Small intestine (tissue), 7 donors: ENCODE measurements at regions not wholly inside any gene's neighbourhood (a gene's known extent, or its start where the extent isn't known, plus 50 kb on each side); places are given as distances from the start of the nearest gene placed in this dataset.

Experiments used
- DNase-seq, 2 donors: peaks; one replicate each; pipeline versions ENCODE4 v3.0.0 to v3.0.0-alpha.2; 2013
- FAIRE-seq: peaks from 2 replicates; lab custom pipeline; 2012; peaks lifted over from hg19 to GRCh38; lab: Jason Lieb, UNC
- H3K27ac ChIP-seq, 3 donors: one replicate each; pipeline ENCODE4 v1.5.1; 2013; ENCODE audit warnings: low read length in 2 of 3, mild to moderate bottlenecking in 2 of 3, control low read depth in 1 of 3, inconsistent platforms in 1 of 3, low read depth in 1 of 3, moderate library complexity in 1 of 3
- H3K27me3 ChIP-seq, 3 donors: one replicate each; pipeline ENCODE4 v1.6.1; 2013; ENCODE audit warnings: low read length in 3 of 3, inconsistent platforms in 1 of 3; ENCODE audit not compliant: control insufficient read depth in 3 of 3, insufficient read depth in 3 of 3
- H3K36me3 ChIP-seq, 3 donors: one replicate each; pipeline ENCODE4 v1.6.1; 2013; ENCODE audit warnings: low read length in 3 of 3, inconsistent platforms in 1 of 3, low read depth in 1 of 3, mild to moderate bottlenecking in 1 of 3, moderate library complexity in 1 of 3; ENCODE audit not compliant: control insufficient read depth in 3 of 3, insufficient read depth in 2 of 3
- H3K4me1 ChIP-seq, 3 donors: one replicate each; pipeline ENCODE4 v1.6.1; 2013; ENCODE audit warnings: low read length in 2 of 3, inconsistent platforms in 1 of 3, low read depth in 1 of 3, mild to moderate bottlenecking in 1 of 3, moderate library complexity in 1 of 3; ENCODE audit not compliant: control insufficient read depth in 3 of 3, insufficient read depth in 2 of 3
- H3K4me3 ChIP-seq, 3 donors: one replicate each; pipeline ENCODE4 v1.5.1; 2013; ENCODE audit warnings: low read length in 3 of 3, control low read depth in 1 of 3, inconsistent platforms in 1 of 3, low read depth in 1 of 3, mild to moderate bottlenecking in 1 of 3, moderate library complexity in 1 of 3
- H3K9me3 ChIP-seq, 2 donors: one replicate each; pipeline ENCODE4 v1.6.1; 2013; ENCODE audit warnings: low read depth in 1 of 2, low read length in 1 of 2; ENCODE audit not compliant: control insufficient read depth in 2 of 2, insufficient read depth in 1 of 2
- WGBS, 3 donors: extraction: QIAGEN DNeasy Blood & Tissue Kit; methylation state at CpG; one replicate each; pipeline ENCODE4 v1.1.7; 2013; 5-methylcytosine and 5-hydroxymethylcytosine counted together
- donor health status: healthy with polysubstance abuse.
- donor health status: control.
- donor health status: control.
- donor health status: Bipolar disorder and iron deficiency.
- donor health status: healthy.

DNA sequence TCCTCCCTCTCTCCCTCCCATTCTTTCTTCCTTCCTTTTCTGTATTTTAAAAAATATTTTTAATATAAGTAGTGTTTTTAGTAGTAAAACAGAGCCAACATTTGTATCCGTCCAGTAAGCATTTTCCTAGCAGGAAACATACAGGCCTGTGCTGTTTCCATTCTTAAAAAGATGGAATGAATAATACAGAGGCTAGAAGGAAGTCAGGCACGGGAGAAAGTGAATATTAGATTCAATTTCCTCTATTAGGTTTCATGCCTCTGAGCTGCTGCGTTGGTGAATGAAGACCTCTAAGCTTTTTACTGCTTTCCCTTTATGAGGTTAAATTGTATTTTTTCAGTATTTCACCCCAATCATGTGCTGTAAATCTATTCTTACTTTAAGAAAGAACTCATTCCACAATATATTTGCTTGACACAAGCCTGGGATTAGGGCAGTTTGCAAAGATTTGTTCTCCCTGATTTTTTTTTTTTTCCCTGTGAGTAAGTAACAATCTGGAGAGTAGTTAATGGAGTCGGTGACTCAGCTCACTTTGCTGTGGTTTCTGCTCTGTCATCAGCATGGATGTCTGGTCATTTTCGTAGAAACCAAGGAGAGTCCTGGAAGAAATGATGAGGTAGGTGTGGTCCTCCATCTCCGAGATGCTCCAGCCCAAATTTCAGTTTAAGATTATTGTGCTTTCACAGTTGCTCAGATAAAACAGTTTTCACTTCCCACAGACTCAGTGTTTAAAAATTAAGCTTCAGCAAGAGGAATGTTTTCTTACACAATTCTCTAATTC is 76.1 kb upstream of the PITRM1 start:
- 23 to 38% (median 37%) methylated on average over 6 of the region's 6 CpGs for WGBS, 3 donors
- H3K36me3 ChIP-seq = no peaks in the 10 kb centered on the region
- DNase-seq = no peak
- no peaks in the 10 kb centered on the region for H3K9me3 ChIP-seq
- H3K27me3 ChIP-seq = peaks cover 0 to 4% (median under 1%) of the 10 kb centered on the region in 3 donors
- no peak for FAIRE-seq
- no peak overlapping the region for H3K4me3 ChIP-seq
- H3K27ac ChIP-seq = peak overlapping the region in 2 of 3 donors; percentile 21 to 60
- no peaks in the 10 kb centered on the region for H3K4me1 ChIP-seq

DNA sequence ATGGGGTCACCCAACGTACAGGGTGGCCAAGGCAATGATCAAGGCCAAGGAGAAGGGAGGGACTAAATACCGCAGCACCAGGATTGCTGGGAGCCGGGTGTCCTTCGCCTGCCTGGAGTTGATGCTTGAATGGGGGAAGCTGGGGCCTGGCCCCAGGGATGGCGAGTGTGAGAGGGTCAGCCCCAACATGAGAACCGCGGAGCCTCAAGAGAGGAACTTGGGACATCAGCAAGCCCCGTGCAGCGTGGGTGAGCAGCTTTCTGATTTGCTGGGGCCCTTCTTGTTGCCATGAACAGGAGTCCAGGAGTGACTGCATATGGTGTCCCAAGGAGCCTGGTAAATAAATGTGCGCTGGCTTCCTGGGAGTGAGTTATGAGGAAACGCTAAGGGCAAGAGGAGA is 72.8 kb upstream of the PITRM1 start:
- Histone ChIP-seq H3K36me3 (no peaks in the 10 kb centered on the region), H3K27me3 (peaks cover 0 to 4% (median 0%) of the 10 kb centered on the region in 3 donors), H3K27ac (no peak overlapping the region), H3K4me1 (no peaks in the 10 kb centered on the region), H3K4me3 (no peak overlapping the region), H3K9me3 (no peaks in the 10 kb centered on the region)
- DNase-seq (no peak), FAIRE-seq (no peak)
- 90 to 94% (median 94%) methylated on average over 11 of the region's 11 CpGs for WGBS, 3 donors

- 82 to 93% (median 82%) methylated on average over 10 of the region's 10 CpGs for WGBS, 3 donors
- no peak for FAIRE-seq
- no peak for DNase-seq
- Histone ChIP-seq H3K27me3 (peaks cover 0 to 7% (median 0%) of the 10 kb centered on the region in 3 donors), H3K4me1 (no peaks in the 10 kb centered on the region), H3K4me3 (no peak overlapping the region), H3K36me3 (no peaks in the 10 kb centered on the region), H3K27ac (no peak overlapping the region), H3K9me3 (no peaks in the 10 kb centered on the region)
Observed at GRCh38 chr10:3241967-3242650, 69.5 kb upstream of the PITRM1 start.

DNA sequence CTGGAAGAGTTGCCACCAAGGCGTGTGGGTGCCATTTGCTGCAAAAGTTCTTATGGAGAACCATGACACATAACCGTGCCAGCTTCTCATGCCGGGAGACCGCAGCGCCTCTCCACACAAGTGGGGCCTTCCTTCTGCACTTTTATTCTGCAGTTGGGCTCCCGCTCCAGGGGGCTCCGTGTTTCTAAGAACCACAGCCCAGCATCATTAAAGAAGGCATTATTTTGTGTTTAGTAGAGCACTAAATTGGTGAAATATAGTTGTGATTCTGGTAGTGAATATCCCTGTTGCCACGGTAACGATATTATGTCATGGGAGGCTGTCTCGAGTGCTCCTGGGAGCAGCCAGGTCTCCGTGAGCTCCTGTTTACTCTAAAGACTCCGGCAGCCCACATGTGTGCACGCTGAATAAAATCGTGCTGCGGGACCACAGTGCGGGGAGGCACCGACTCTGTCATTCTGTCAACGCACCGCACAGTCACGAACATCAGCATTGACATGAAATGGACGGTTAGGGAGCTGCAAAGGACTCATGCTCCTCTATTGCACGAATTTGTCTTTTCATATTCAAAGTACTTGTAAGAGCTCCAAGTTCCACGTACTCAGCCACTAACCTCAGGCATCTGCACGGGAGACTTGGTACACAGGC is 68.8 kb upstream of the PITRM1 start:
- 82 to 86% (median 86%) methylated on average over 24 of the region's 24 CpGs for WGBS, 3 donors
- H3K27ac ChIP-seq = no peak overlapping the region
- H3K4me3 ChIP-seq = no peak overlapping the region
- H3K4me1 ChIP-seq = no peaks in the 10 kb centered on the region
- peaks cover 0 to 7% (median 0%) of the 10 kb centered on the region in 3 donors for H3K27me3 ChIP-seq
- FAIRE-seq = no peak
- no peaks in the 10 kb centered on the region for H3K36me3 ChIP-seq
- no peaks in the 10 kb centered on the region for H3K9me3 ChIP-seq
- DNase-seq = no peak

GRCh38 chr10:3239920-3240894 is 67.6 kb upstream of the PITRM1 start:
- H3K9me3 ChIP-seq = no peaks in the 10 kb centered on the region
- H3K36me3 ChIP-seq = no peaks in the 10 kb centered on the region
- no peak overlapping the region for H3K4me3 ChIP-seq
- FAIRE-seq (no peak), DNase-seq (no peak)
- no peaks in the 10 kb centered on the region for H3K4me1 ChIP-seq
- 67 to 75% (median 75%) methylated on average over 30 of the region's 30 CpGs for WGBS, 3 donors
- H3K27ac ChIP-seq = peak overlapping the region in 2 of 3 donors; percentile 17 to 34
- peaks cover 0 to 4% (median 0%) of the 10 kb centered on the region in 3 donors for H3K27me3 ChIP-seq

DNA sequence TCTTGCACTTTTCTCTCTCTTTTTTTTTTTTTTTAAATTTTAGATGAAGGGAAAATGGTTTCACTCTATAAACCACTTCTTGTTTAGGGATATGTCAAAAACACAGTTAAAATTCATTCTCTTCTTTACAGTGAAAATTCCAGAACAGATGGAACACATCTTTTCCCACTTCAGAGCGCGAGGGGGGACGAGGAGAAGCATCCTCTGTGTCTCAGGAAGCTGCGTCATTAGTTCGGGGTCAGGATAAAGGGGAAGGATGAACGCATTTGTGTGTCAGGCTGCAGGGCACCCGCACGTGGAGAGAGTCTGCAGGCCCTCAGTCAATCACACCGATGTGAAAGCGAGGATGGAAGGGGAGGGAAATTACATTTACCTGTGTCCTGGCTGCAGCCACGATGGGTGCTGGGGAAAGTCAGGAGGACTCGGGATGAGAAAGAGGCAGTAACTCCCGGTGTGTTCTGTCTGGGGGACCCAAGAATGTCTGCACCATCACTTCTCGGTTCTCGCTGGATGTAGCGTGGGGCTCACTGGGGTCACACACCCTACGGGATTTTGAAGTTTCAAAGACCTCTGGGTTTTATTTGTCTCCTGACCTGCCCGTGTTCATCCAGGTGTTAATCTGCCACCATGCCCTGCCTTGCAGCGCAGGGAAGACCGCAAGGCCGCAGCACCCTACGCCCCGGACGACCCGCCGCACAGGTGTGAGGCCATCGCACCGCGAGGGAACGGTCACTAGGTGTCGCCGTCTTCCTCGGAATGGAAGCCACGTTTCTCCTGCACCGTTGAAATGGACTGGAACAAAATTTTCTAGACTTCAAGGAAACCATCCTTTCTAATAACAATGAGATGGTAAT is 66.7 kb upstream of the PITRM1 start:
- peak; percentile 48 to 65 for DNase-seq
- Histone ChIP-seq H3K4me3 (no peak overlapping the region), H3K27me3 (peaks cover 0 to 4% (median 0%) of the 10 kb centered on the region in 3 donors), H3K4me1 (no peaks in the 10 kb centered on the region), H3K27ac (no peak overlapping the region), H3K36me3 (no peaks in the 10 kb centered on the region), H3K9me3 (no peaks in the 10 kb centered on the region)
- 31 to 36% (median 33%) methylated on average over 35 of the region's 35 CpGs for WGBS, 3 donors
- FAIRE-seq = no peak

DNA sequence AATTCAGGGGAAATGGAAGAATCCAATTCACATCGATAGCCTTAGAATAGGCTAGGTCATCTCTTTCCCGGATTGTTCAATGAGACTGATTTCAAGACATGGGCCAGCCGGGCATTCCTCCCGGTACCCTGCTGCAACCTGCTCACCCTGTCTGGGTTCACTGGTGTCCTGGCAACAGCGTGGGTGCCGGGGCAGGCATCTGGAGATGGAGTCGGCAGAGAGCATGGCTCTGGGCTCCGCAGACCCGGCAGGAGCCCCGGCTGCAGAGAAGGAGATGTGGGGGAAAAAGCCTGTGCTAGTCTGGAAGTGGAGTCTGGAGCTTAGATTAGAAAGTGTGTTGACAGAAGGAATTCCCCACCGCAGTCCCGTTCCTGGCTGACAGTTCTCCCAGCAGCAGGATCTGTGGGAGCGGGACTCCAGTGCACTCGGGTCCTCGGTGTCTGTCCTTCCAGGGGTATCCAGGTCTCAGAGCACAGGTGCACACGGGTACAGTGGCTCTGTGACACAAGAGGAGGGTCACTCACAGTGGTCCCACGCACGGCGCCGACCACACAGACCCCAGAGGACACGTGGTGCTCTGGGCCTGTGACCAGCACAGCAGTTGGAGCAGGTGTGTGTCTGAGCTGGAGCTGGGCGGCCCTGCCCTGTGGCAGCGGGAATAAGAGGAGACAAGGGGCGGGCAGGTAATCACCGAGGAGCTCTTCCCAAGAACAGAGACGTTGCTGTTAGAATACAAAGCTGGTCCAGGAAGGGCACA is 65.7 kb upstream of the PITRM1 start:
- no peak for FAIRE-seq
- H3K27me3 ChIP-seq = peaks cover 0 to 4% (median 0%) of the 10 kb centered on the region in 3 donors
- no peak overlapping the region for H3K4me3 ChIP-seq
- 68 to 74% (median 72%) methylated on average over 26 of the region's 26 CpGs for WGBS, 3 donors
- no peak for DNase-seq
- H3K4me1 ChIP-seq = no peaks in the 10 kb centered on the region
- no peak overlapping the region for H3K27ac ChIP-seq
- H3K9me3 ChIP-seq = no peaks in the 10 kb centered on the region
- H3K36me3 ChIP-seq = no peaks in the 10 kb centered on the region
